MM.1S (cell line): ENCODE measurements at regions not wholly inside any gene's neighbourhood (a gene's known extent, or its start where the extent isn't known, plus 50 kb on each side); places are given as distances from the start of the nearest gene placed in this dataset.
A peak's percentile ranks its signal among the peaks of the same experiment; 100 is the strongest.

Experiments
- DNase-seq: peaks from one replicate; pipeline ENCODE4 v3.0.0-alpha.2; 2015
- H2AFZ ChIP-seq: fragments of 300-600 bp; sonication (generic); 2 replicates; pipeline ENCODE4 v1.6.0; 2016; ENCODE audit warnings: antibody characterized with exemption, low read length
- H3F3A ChIP-seq: fragments of 300-600 bp; sonication (generic); 2 replicates; pipeline ENCODE4 v1.6.1; 2016; ENCODE audit warnings: mild to moderate bottlenecking, antibody characterized with exemption, low read length, moderate library complexity, mixed read lengths; ENCODE audit not compliant: insufficient read depth
- H3K27ac ChIP-seq: fragments of 300-600 bp; sonication (generic); 2 replicates; pipeline ENCODE4 v1.5.1; 2016; ENCODE audit warnings: mild to moderate bottlenecking, low read length
- H3K27me3 ChIP-seq: fragments of 300-600 bp; sonication (generic); replicated peaks from 2 replicates; pipeline ENCODE4 v1.6.0; 2016; ENCODE audit warnings: low read length; ENCODE audit not compliant: insufficient read depth
- H3K36me3 ChIP-seq: fragments of 300-600 bp; sonication (generic); replicated peaks from 2 replicates; pipeline ENCODE4 v1.6.1; 2016; ENCODE audit warnings: mild to moderate bottlenecking, low read length, mixed read lengths; ENCODE audit not compliant: insufficient read depth
- H3K4me1 ChIP-seq: fragments of 300-600 bp; sonication (generic); 2 replicates; pipeline ENCODE4 v1.6.1; 2016; ENCODE audit warnings: low read length, mixed read lengths
- H3K4me2 ChIP-seq: fragments of 300-600 bp; sonication (generic); 2 replicates; pipeline ENCODE4 v1.6.0; 2016; ENCODE audit warnings: low read depth, low read length
- H3K4me3 ChIP-seq: fragments of 300-600 bp; sonication (generic); 2 replicates; pipeline ENCODE4 v1.5.1; 2016; ENCODE audit warnings: low read length, mixed read lengths
- H3K79me2 ChIP-seq: fragments of 300-600 bp; sonication (generic); 2 replicates; pipeline ENCODE4 v1.6.1; 2016; ENCODE audit warnings: mixed run types, low read length, mixed read lengths
- H3K9ac ChIP-seq: fragments of 300-600 bp; sonication (generic); 2 replicates; pipeline ENCODE4 v1.6.1; 2016; ENCODE audit warnings: low read length, mixed read lengths
- H3K9me2 ChIP-seq: fragments of 300-600 bp; sonication (generic); replicated peaks from 2 replicates; pipeline ENCODE4 v1.6.1; 2016; ENCODE audit warnings: mild to moderate bottlenecking, low read length, mixed read lengths; ENCODE audit not compliant: insufficient read depth
- H3K9me3 ChIP-seq: fragments of 300-600 bp; sonication (generic); replicated peaks from 2 replicates; pipeline ENCODE4 v1.6.1; 2016; ENCODE audit warnings: mild to moderate bottlenecking, low read length, mixed read lengths; ENCODE audit not compliant: insufficient read depth
- H4K20me1 ChIP-seq: fragments of 300-600 bp; sonication (generic); 2 replicates; pipeline ENCODE4 v1.6.1; 2016; ENCODE audit warnings: mild to moderate bottlenecking, low read length, moderate library complexity, mixed read lengths; ENCODE audit not compliant: insufficient read depth
- EZH2 ChIP-seq: fragments of 300-600 bp; sonication (generic); optimal IDR thresholded peaks from 2 replicates; pipeline ENCODE3; 2017; ENCODE audit warnings: low read depth, mild to moderate bottlenecking, antibody characterized with exemption, low read length, mixed read lengths
- EZH2phosphoT487 ChIP-seq: fragments of 300-600 bp; sonication (generic); IDR thresholded peaks from 2 replicates; pipeline ENCODE4 v1.6.1; 2018; ENCODE audit warnings: antibody characterized with exemption, low read length
- TF ChIP-seq, protein P1 (sequence below): fragments of 300-600 bp; sonication (generic); IDR thresholded peaks from 2 replicates; pipeline ENCODE4 v1.5.1; 2016; ENCODE audit warnings: antibody characterized with exemption, low read length, mixed read lengths

DNA sequence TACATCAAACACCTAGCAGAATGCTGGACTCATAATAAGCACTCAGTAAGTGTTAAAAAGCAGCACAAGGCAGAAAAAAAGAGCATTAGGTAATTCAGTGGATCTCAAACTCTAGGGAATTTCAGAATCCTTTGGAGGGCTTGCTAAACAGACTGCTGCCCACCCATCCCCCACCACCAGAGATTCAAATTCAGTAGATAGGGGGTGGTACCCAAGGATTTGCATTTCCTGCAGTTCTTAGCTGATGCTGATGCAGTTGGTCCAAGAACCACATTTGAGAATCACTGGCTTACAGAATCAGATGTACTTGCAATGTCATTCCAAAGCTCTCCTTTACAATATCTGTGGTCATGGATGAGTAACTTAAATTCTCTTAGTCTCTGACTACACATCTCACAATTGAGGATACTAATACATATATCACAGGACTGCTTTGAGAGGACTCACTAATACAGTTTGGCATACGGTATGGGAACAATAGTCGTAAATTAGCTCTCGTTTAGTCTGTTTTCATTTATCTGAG, 664.5 kb downstream of the KCNA4 start:
- Histone ChIP-seq H3K4me1 (no peaks in the 10 kb centered on the region), H4K20me1 (no peaks in the 10 kb centered on the region), H3K79me2 (no peaks in the 10 kb centered on the region), H3K9me2 (no peaks in the 10 kb centered on the region), H3K9me3 (no peaks in the 10 kb centered on the region), H2AFZ (no peak overlapping the region), H3K9ac (no peak overlapping the region), H3K27ac (no peak overlapping the region), H3K27me3 (no peaks in the 10 kb centered on the region), H3K4me2 (no peak overlapping the region), H3K4me3 (no peak overlapping the region), H3K36me3 (no peaks in the 10 kb centered on the region), H3F3A (no peaks in the 10 kb centered on the region)
- no peak for TF ChIP-seq EZH2
- TF ChIP-seq, protein P1, sequence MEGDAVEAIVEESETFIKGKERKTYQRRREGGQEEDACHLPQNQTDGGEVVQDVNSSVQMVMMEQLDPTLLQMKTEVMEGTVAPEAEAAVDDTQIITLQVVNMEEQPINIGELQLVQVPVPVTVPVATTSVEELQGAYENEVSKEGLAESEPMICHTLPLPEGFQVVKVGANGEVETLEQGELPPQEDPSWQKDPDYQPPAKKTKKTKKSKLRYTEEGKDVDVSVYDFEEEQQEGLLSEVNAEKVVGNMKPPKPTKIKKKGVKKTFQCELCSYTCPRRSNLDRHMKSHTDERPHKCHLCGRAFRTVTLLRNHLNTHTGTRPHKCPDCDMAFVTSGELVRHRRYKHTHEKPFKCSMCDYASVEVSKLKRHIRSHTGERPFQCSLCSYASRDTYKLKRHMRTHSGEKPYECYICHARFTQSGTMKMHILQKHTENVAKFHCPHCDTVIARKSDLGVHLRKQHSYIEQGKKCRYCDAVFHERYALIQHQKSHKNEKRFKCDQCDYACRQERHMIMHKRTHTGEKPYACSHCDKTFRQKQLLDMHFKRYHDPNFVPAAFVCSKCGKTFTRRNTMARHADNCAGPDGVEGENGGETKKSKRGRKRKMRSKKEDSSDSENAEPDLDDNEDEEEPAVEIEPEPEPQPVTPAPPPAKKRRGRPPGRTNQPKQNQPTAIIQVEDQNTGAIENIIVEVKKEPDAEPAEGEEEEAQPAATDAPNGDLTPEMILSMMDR, result no peak
- TF ChIP-seq EZH2phosphoT487, result no peak
- no peak for DNase-seq

DNA sequence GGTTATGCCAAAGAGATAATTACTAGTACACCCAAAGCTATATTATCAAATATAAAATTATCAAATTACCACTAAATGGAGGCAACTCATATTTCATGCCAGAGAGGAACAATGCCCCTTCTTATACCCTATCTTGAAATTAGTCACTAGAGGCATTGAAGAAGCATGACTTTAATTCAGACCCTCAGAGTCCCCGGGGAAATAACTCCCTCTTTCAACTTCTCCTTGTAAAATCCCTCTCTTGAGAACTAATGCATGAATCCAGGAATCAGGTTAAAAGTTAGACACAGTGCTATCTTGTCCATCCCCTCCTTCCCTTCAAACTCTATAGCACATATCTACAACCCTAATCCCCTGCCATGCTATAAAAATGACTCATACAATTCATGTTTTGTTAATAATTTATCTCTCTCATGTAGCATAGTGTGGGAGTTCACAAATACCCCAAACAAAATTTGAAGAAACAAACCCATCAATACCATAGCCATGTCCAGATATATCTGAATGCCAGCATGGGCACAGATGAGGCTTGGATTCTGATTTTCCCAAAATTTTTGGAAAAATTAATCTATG, 665.4 kb downstream of the KCNA4 start:
- DNase-seq, result no peak
- Histone ChIP-seq H3K9me2 (no peaks in the 10 kb centered on the region), H3K4me1 (no peaks in the 10 kb centered on the region), H3K4me2 (no peak overlapping the region), H4K20me1 (no peaks in the 10 kb centered on the region), H2AFZ (no peak overlapping the region), H3K79me2 (no peaks in the 10 kb centered on the region), H3K27me3 (no peaks in the 10 kb centered on the region), H3K27ac (no peak overlapping the region), H3K36me3 (no peaks in the 10 kb centered on the region), H3F3A (no peaks in the 10 kb centered on the region), H3K9ac (no peak overlapping the region), H3K4me3 (no peak overlapping the region), H3K9me3 (no peaks in the 10 kb centered on the region)
- no peak for TF ChIP-seq EZH2phosphoT487

DNA sequence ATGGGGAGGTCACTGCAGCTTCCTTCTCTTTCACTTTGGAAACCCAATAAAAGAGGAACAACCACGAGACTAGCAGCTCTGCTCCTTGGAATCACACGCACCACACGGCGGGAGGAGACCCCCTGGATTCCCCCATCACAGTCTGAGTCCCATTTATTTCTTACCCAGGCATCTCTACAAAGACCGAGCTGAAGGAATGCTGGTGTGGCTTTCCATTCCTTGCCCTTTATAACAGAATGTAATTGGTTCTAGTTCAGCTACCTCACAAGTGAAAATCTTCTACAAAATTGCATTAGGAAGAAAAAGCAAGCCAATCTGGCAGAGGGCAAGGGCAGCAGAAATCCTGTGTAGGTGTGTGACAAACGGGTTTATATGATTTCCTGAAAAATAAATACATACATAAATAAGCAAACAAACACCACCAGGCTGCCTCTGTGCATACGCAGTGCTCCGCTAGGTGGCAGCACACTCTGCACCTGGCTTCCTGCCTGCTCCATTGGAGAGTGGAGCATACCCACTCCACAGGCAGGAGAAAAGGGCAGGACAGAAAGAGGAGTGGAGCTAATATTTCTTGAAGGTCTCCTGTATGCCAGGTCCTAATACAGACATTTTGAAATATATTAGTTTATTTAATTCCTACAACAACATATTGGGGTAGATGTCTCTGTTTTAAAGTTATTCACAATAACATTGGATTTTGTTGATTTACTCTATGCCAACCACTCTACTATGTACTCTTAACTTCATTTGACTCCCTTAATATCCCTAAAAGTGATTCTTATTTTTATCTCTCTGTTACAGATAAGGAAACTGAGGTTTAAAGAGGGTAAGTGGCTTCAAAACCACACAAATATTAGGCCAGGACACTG, 673.1 kb downstream of the KCNA4 start:
- no peaks in the 10 kb centered on the region for H3K4me1 ChIP-seq
- H3K4me3 ChIP-seq, result peak overlapping the region; percentile 2; the same call in 1 of the 2 replicates
- TF ChIP-seq EZH2, result no peak
- TF ChIP-seq, protein P1, result peak; percentile 96
- no peak for TF ChIP-seq EZH2phosphoT487
- peak overlapping the region; percentile 12; the same call in 1 of the 2 replicates for H3K4me2 ChIP-seq
- peak overlapping the region; percentile 51 for H2AFZ ChIP-seq
- no peak overlapping the region for H3K27ac ChIP-seq
- H3K36me3 ChIP-seq, result no peaks in the 10 kb centered on the region
- no peak overlapping the region for H3K9ac ChIP-seq
- no peaks in the 10 kb centered on the region for H4K20me1 ChIP-seq
- peak; percentile 52 for DNase-seq
- no peaks in the 10 kb centered on the region for H3K27me3 ChIP-seq
- H3K9me3 ChIP-seq, result no peaks in the 10 kb centered on the region
- no peaks in the 10 kb centered on the region for H3F3A ChIP-seq
- H3K79me2 ChIP-seq, result no peaks in the 10 kb centered on the region
- no peaks in the 10 kb centered on the region for H3K9me2 ChIP-seq
